22Rv1 (cell line): ENCODE measurements at regions not wholly inside any gene's neighbourhood (a gene's known extent, or its start where the extent isn't known, plus 50 kb on each side); places are given as distances from the start of the nearest gene placed in this dataset.

Source experiments
- CTCF ChIP-seq: fragments of 450-650 bp; IDR thresholded peaks from 2 replicates; pipeline ENCODE4 v1.5.1; 2017; ENCODE audit warnings: mild to moderate bottlenecking
- ZFX ChIP-seq: fragments of 450-650 bp; IDR thresholded peaks from 2 replicates; pipeline ENCODE4 v1.6.1; 2017; ENCODE audit warnings: antibody characterized with exemption, borderline replicate concordance

GRCh38 chr2:44087714-44088092 is 81.0 kb upstream of the PPM1B start:
- TF ChIP-seq CTCF (no peak), ZFX (no peak)
